Dedifferentiated amniotic fluid mesenchymal stem cell (primary cell): ENCODE measurements at regions not wholly inside any gene's neighbourhood (a gene's known extent, or its start where the extent isn't known, plus 50 kb on each side); places are given as distances from the start of the nearest gene placed in this dataset.
"Not testable (repeated sequence)": the region's sequence is repeated elsewhere in the genome, so short reads cannot be mapped to it uniquely, and the experiment has no call there.

ENCODE experiments used
- DNase-seq: peaks from one replicate; pipeline ENCODE4 v3.0.0-alpha.2; 2016; ENCODE audit errors: extremely low spot score

GRCh38 chr4:128688846-128689437 lies 120.6 kb upstream of the JADE1 start:
- DNase-seq: no peak

DNA sequence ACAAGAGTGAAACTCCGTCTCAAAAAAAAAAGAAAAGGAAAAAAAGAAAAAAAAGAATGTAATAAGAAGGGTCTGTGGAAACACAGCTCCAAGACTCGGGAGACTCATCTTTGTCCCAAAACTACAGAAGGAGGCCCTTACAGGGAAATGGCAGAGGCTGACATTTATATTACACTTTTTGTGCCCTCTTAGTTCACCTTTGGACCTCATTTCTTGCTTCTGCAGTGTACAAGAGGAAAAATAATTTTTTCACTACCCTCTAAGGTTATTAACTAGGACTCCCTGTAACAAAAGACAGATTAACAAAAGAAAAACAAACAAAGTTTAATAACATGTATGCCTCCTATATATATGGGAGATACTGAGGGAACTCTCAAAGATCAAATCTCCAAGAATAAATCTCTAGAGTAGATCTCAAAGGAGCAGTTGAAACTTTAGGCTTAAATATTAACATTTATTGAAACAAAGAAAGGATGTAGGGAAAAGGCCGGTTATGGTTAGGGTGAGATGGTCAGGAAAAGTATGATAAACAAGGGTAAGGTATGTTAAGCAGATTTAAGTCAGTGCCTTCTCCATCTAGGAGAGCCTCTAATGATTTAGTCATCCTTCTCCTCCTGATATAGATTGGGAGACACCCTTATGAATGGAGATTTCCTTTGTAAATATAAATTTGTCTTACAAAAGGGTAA lies 121.3 kb upstream of the JADE1 start:
- DNase-seq: no peak

- no peak for DNase-seq
These were observed 122.7 kb upstream of the JADE1 start for GRCh38 chr4:128686810-128687209.

DNA sequence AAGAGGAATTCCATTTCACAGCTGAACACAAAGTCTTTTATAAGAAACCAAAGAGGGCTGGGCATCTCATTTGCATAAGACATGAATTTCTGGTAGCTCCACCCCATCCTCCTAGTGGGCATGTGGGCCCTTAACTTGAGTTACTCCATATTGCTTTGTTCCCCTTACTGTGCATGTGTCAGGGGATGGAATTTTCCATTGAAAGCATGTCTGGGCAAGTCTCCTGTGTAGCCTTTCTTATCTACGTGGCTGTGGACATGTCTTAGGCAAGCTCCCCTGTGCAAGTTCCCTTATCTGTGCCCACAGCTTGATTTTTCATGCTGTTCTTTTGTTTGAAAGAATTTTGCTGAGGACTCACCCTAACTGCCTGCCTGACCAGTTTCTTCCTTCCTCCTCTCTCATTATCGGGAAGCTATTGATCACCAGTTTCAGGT lies 123.5 kb upstream of the JADE1 start:
- DNase-seq: no peak

GRCh38 chr4:128684016-128684415 lies 125.5 kb upstream of the JADE1 start:
- DNase-seq: no peak

- no peak for DNase-seq
These were observed 126.4 kb upstream of the JADE1 start for GRCh38 chr4:128682942-128683666.

- no peak for DNase-seq
These were observed 133.4 kb upstream of the JADE1 start for GRCh38 chr4:128676095-128676494.

DNA sequence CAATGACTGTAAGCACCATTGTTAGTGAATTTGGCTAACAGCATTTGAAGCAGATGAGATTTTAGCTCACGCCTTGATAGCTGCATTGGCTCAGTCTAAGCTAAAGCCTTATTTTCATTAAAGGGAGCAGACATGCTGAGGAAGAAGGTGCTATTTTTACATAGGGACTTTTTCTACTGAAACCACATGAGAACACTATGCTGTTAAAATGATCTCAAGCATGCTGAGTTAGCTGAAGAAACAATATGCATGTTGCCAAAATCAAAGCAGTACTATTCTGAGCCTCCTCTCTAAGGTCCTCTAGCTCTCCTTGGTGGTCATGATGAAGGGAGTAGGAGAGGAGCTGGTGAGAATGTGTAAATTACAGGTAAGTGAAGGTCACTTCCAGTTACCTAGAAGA lies 134.4 kb upstream of the JADE1 start:
- no peak for DNase-seq

- not testable (repeated sequence) for DNase-seq
These were observed 136.3 kb upstream of the JADE1 start for GRCh38 chr4:128673159-128673558.

GRCh38 chr4:128672596-128672995 lies 136.9 kb upstream of the JADE1 start:
- not testable (repeated sequence) for DNase-seq

DNA sequence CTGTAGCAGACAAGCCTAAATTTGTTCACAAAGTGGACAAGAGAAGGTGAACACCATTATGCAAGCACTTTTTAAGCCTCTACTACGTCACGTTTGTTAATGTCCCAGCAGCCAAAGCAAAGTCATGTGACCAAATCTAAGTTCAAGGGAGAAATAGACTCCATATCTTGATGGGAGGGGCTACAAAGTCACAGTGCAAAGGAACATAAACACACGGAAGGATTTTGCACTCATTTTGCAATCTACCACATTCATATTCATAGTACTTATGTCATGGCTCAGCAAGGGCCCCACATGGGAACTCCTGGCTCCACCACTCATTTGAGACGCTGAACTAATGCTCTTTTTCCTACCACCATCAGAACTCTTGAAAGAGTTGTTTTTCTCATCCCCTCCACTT lies 139.0 kb upstream of the JADE1 start:
- no peak for DNase-seq

DNA sequence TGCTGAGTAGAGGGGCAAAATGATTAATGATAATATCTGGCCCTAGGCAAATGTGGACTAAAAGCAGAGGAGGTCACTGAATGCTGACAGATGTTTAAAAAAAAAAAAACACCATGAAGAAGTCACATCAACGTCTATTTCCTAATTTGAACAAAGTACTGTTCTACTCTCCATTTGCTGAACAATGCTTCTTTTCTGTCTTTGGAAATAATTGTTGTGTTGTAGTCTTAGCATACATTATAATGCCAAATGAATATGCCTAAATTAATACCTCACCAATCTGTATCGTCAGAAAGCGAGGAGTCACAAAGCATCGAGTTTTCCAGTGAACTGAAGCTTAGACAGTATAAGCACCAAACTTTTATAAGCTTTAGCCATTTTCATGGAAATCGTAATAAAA lies 140.9 kb upstream of the JADE1 start:
- no peak for DNase-seq

- DNase-seq: no peak
These were observed 144.0 kb upstream of the JADE1 start for GRCh38 chr4:128665514-128665913.

- no peak for DNase-seq
These were observed 146.2 kb upstream of the JADE1 start for GRCh38 chr4:128663325-128663724.

DNA sequence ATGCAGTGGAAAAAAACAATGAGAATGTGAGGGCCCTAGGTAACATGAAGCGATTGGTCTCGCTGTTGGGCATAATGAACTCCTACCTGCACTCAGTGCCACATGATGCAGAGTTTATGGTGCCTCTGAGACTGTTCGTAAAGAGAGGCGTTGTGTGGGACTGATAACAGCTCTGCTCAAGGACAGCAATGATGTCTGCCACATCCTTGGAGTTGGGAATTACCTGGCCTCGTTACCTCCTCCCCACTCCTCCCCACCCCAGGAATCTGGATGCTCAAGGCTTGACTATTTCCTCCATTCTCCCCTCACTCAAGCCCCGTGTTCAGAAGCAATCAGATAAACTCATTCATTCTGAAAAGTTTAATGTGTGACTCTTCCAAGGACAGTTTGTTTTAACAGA lies 148.0 kb upstream of the JADE1 start:
- no peak for DNase-seq

GRCh38 chr4:128660361-128661215 lies 148.9 kb upstream of the JADE1 start:
- DNase-seq: no peak

DNA sequence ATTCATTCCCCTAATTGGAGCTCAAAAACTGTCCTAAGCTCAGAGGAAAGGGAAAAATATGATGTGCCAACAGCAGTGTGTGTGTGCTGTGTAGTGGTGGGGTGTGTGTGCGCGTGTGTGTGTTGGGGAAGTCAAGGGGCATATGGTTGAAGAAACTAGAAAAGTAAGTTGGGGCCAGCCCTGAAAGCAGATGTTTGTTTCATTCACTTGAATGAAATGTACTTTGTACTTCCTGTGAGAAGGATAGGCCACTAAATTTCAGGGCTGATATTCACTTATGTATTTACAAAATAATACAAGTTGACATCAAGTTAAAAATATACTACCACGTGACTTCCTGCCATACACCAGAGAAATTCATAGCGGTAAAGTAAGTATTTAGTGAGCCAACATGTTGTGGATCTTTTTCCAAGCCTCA lies 151.3 kb upstream of the JADE1 start:
- DNase-seq: no peak

GRCh38 chr4:128657638-128658037 lies 151.9 kb upstream of the JADE1 start:
- DNase-seq: no peak

GRCh38 chr4:128654465-128654864 lies 155.0 kb upstream of the JADE1 start:
- DNase-seq: no peak

DNA sequence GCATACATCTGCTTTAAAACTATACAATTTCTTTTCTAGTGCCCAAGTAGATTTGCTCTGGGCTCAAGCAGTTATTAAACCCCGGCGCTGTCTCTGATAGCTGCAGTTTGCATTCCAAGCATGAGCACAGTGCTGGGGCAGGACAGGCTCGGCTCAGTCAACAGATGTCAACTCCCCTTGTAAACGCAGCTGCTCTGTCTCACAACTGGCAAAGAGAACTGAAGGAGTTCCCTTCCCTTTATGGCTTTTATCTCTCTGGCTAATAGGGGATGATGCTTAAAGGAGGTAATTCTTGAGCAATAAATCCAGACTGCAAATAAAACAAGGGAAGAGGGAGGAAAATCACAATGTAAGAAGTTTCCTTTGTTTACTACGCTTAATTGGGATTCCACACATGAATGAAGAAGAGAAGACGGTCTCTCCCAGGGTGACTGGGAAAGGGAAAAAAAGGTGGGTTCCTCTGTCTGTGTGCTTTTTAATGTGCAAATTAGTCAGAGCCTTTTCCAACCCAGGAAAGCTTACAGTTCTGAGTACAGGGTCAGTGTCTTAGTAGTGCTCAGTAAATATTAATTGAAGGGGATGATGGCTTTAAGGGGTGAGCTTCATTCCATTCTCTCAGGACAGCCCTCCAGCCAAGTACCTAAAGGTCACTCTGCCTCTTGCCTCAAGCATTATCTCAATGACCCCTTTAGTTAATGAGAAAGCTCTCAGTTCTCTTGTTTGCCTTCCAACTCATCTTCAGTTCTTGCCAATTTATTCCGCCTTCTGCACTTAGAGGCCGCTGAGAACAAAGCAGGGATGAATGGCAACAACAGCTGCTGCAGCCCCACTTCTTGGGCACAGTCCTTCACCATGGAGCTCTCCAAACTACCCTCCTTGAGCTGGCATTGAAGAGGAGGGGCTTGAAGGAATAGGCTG lies 155.7 kb upstream of the JADE1 start:
- no peak for DNase-seq

DNA sequence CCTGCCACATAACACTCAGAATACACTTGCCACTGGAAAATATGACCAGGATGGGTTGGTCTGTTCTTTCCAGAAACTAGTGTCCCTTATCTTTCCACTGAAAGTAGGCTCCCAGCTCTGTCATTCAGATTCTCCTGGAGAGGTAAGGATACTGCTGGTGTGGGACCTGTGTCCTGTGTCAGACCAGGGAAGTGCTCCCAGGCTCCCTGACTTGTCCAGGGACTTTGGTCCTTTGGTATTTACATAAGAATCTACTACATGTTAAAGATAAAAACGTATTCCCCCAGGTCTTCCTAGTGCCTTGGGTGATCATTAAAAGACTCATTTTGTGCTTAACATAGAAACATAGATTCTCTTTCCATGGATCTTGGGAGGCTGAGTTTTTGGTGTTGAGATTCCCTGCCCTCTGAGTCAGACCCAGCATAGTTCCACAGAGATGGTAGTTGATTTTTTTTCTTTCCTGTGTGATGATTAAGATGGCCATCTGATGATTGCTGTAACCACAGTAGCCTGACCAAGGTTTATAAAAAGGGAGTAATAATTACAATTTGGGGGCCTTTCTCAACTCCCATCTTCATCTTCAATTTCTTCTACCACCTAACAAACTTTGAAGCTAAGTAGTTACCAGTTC lies 159.8 kb upstream of the JADE1 start:
- DNase-seq: no peak
